Thymus (tissue), 11 donors: ENCODE measurements at regions not wholly inside any gene's neighbourhood (a gene's known extent, or its start where the extent isn't known, plus 50 kb on each side); places are given as distances from the start of the nearest gene placed in this dataset.

Source experiments
- DNase-seq, 9 donors: peaks; one replicate each; pipeline ENCODE4 v3.0.0-alpha.2; 2013; ENCODE audit warnings: low spot score in 9 of 9, low read depth in 6 of 9, missing footprints in 1 of 9
- H3K27ac ChIP-seq, 2 donors: one replicate each; pipeline ENCODE4 v1.5.1; 2013; ENCODE audit warnings: control low read depth in 1 of 2, low read depth in 1 of 2, low read length in 1 of 2, mild to moderate bottlenecking in 1 of 2, moderate library complexity in 1 of 2
- H3K27me3 ChIP-seq, 2 donors: one replicate each; pipeline ENCODE4 v1.5.1; 2013; ENCODE audit warnings: low read length in 1 of 2; ENCODE audit not compliant: control insufficient read depth in 2 of 2, insufficient read depth in 1 of 2
- H3K36me3 ChIP-seq, 2 donors: one replicate each; pipeline ENCODE4 v1.5.1; 2013; ENCODE audit warnings: low read length in 1 of 2, mild to moderate bottlenecking in 1 of 2, moderate library complexity in 1 of 2; ENCODE audit not compliant: control insufficient read depth in 2 of 2, insufficient read depth in 2 of 2
- H3K4me1 ChIP-seq, 2 donors: one replicate each; pipeline ENCODE4 v1.5.1; 2013; ENCODE audit warnings: low read length in 2 of 2; ENCODE audit not compliant: control insufficient read depth in 2 of 2, insufficient read depth in 2 of 2
- H3K4me3 ChIP-seq, 2 donors: one replicate each; pipeline ENCODE4 v1.5.1; 2013; ENCODE audit warnings: low read length in 2 of 2, control low read depth in 1 of 2, mild to moderate bottlenecking in 1 of 2
- H3K9me3 ChIP-seq, 2 donors: one replicate each; pipeline ENCODE4 v1.5.1; 2013; ENCODE audit warnings: low read length in 1 of 2, mild to moderate bottlenecking in 1 of 2; ENCODE audit not compliant: control insufficient read depth in 2 of 2, insufficient read depth in 1 of 2
- WGBS: extraction: QIAGEN DNeasy Blood & Tissue Kit; methylation state at CpG from one replicate; pipeline ENCODE4 v1.1.7; 2013; 5-methylcytosine and 5-hydroxymethylcytosine counted together
- donor health status: healthy.

DNA sequence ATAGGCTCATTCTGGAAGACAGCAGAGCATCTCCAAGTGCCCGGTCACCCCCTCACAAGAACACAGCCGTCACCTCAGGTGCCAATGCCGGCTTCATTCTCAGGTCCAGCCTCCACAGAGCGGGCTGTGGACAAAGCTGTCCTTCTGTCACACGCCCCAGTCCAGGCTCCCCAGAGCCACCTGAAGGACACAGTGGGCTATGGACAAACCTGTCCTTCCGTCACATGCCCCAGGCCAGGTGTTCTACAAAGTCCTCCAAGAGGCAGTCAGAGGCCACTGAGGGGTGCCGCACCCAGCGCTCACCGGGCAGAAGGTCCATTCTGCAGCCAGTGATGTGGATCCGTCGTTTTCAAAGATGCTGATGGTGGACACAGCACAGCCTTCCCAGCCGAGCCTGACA lies 173.2 kb upstream of the PPP2R2D start:
- H3K27ac ChIP-seq: no peak overlapping the region
- no peaks in the 10 kb centered on the region for H3K27me3 ChIP-seq
- no peak overlapping the region for H3K4me3 ChIP-seq
- no peak for DNase-seq
- no peaks in the 10 kb centered on the region for H3K36me3 ChIP-seq
- no peaks in the 10 kb centered on the region for H3K9me3 ChIP-seq
- WGBS: 96% methylated on average over 12 of the region's 12 CpGs
- H3K4me1 ChIP-seq: no peaks in the 10 kb centered on the region

- WGBS: 87% methylated on average over 16 of the region's 16 CpGs
- H3K4me3 ChIP-seq: no peak overlapping the region
- H3K9me3 ChIP-seq: no peaks in the 10 kb centered on the region
- no peaks in the 10 kb centered on the region for H3K4me1 ChIP-seq
- H3K27ac ChIP-seq: no peak overlapping the region
- no peak for DNase-seq
- no peaks in the 10 kb centered on the region for H3K27me3 ChIP-seq
- no peaks in the 10 kb centered on the region for H3K36me3 ChIP-seq
Measured at GRCh38 chr10:131728286-131729228, 172.3 kb upstream of the PPP2R2D start.

DNA sequence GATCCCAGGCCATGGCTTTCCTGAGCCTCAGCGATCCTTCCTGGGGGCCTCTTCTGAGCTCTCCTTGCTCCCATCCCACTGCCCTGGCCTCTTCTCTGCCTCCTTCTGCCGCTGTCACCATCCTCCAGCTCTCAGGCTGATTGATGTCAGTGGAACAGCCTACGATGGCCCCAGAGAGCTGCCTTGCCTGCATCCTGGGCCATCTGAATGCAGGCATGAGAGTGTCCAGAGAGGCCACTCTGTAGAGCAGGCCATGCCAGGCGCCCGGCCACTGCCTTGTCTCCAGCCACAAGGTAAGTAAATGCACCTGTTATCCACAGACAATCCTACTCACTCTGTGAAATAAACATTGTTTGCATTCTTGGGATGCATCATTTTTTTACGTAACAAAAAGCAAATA lies 171.4 kb upstream of the PPP2R2D start:
- H3K36me3 ChIP-seq: no peaks in the 10 kb centered on the region
- no peaks in the 10 kb centered on the region for H3K4me1 ChIP-seq
- DNase-seq: no peak
- H3K27me3 ChIP-seq: no peaks in the 10 kb centered on the region
- 86% methylated on average over 6 of the region's 6 CpGs for WGBS
- no peak overlapping the region for H3K27ac ChIP-seq
- H3K4me3 ChIP-seq: no peak overlapping the region
- no peaks in the 10 kb centered on the region for H3K9me3 ChIP-seq

DNA sequence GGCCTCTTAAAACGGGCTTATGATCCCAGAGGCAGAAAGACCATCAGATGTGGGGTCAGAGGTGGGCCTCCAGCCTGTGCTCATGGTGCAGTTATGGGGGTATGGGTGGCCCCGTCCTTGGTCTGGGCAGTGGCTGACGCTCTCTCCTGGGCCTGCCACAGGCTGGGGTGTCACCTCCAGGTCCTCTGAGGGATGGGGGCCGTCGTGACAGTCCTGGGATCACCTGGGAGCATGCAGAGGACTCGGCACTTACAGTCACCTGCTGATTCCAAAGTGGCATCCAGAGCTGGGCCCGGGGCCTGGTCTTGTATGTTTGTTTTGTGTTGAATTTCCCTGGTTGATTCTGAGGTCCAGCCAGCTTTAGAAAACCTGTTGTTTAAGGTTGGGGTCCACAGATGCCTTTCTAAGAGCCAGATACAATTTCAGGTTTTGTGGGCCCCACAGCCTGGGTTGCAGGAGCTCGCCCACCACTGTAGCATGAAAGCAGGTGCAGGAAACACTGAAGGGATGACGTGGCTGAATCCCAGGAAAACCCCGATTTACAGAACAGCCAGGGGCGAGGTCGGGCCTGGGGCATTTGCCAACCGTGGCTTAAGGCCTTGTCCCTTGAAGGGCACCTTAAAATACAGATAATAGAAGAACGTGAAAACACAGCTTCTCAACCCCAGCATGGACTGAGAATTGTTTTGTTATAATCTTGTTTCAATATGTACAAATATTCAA lies 170.7 kb upstream of the PPP2R2D start:
- Histone ChIP-seq H3K4me3 (no peak overlapping the region), H3K36me3 (no peaks in the 10 kb centered on the region), H3K9me3 (no peaks in the 10 kb centered on the region), H3K27me3 (no peaks in the 10 kb centered on the region), H3K4me1 (no peaks in the 10 kb centered on the region), H3K27ac (no peak overlapping the region)
- WGBS: 70% methylated on average over 14 of the region's 14 CpGs
- DNase-seq: no peak

GRCh38 chr10:131730771-131731497 lies 169.9 kb upstream of the PPP2R2D start:
- WGBS: 93% methylated on average over 18 of the region's 18 CpGs
- no peaks in the 10 kb centered on the region for H3K4me1 ChIP-seq
- H3K9me3 ChIP-seq: no peaks in the 10 kb centered on the region
- H3K27me3 ChIP-seq: no peaks in the 10 kb centered on the region
- H3K27ac ChIP-seq: no peak overlapping the region
- no peaks in the 10 kb centered on the region for H3K36me3 ChIP-seq
- no peak for DNase-seq
- no peak overlapping the region for H3K4me3 ChIP-seq

- DNase-seq: no peak
- WGBS: 93% methylated on average over 9 of the region's 9 CpGs
Measured at GRCh38 chr10:131731780-131732630, 168.8 kb upstream of the PPP2R2D start.

GRCh38 chr10:131732631-131733127 lies 168.1 kb upstream of the PPP2R2D start:
- no peak for DNase-seq

More at GRCh38 chr10:131731780-131732630, 168.8 kb upstream of the PPP2R2D start:
- no peak overlapping the region for H3K27ac ChIP-seq
- no peaks in the 10 kb centered on the region for H3K4me1 ChIP-seq
- no peaks in the 10 kb centered on the region for H3K9me3 ChIP-seq
- H3K36me3 ChIP-seq: no peaks in the 10 kb centered on the region
- no peak overlapping the region for H3K4me3 ChIP-seq
- H3K27me3 ChIP-seq: no peaks in the 10 kb centered on the region

DNA sequence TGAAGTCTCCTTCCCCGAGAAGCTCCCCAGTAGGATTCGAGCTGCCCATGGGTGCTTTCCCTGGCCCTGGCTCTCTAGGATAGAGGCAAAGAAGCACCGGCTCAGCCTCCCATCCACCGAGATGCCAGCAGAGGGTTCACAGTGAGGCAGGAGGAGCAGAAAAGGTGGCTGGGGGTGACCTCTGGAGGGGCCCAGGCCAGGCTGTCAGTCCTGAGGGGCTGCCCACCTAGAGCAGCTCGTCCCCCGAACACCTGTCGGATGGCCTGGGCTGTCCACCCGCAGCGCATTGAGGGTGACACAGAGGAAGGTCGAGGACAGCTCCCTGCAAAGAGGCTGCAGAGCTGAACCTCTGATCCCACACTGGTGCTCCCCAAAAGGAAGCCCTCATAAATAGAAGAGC lies 167.2 kb upstream of the PPP2R2D start:
- H3K36me3 ChIP-seq: no peaks in the 10 kb centered on the region
- 84% methylated on average over 10 of the region's 10 CpGs for WGBS
- no peak for DNase-seq

More at GRCh38 chr10:131732631-131733127, 168.1 kb upstream of the PPP2R2D start:
- H3K4me3 ChIP-seq: no peak overlapping the region
- 98% methylated on average over 5 of the region's 5 CpGs for WGBS
- no peaks in the 10 kb centered on the region for H3K4me1 ChIP-seq
- no peaks in the 10 kb centered on the region for H3K9me3 ChIP-seq
- no peaks in the 10 kb centered on the region for H3K27me3 ChIP-seq
- no peaks in the 10 kb centered on the region for H3K36me3 ChIP-seq
- no peak overlapping the region for H3K27ac ChIP-seq

More for the DNA sequence above, 167.2 kb upstream of the PPP2R2D start:
- H3K27ac ChIP-seq: no peak overlapping the region
- no peak overlapping the region for H3K4me3 ChIP-seq
- H3K27me3 ChIP-seq: no peaks in the 10 kb centered on the region
- no peaks in the 10 kb centered on the region for H3K4me1 ChIP-seq
- H3K9me3 ChIP-seq: no peaks in the 10 kb centered on the region
